HG02763 (cell line): ENCODE measurements at regions not wholly inside any gene's neighbourhood (a gene's known extent, or its start where the extent isn't known, plus 50 kb on each side); places are given as distances from the start of the nearest gene placed in this dataset.
A peak's percentile ranks its signal among the peaks of the same experiment; 100 is the strongest.
"Not testable (repeated sequence)": the region's sequence is repeated elsewhere in the genome, so short reads cannot be mapped to it uniquely, and the experiment has no call there.

Experiments
- ATAC-seq: cut with Tn5 transposase; IDR thresholded peaks from one replicate; pipeline ENCODE4 v1.9.1; 2021; ENCODE audit warnings: mild to moderate bottlenecking, moderate library complexity; ENCODE audit not compliant: unreplicated experiment

GRCh38 chr6:137795501-137795900 lies 71.6 kb upstream of the TNFAIP3 start:
- ATAC-seq: no peak

GRCh38 chr6:137798261-137798660 lies 68.8 kb upstream of the TNFAIP3 start:
- no peak for ATAC-seq

GRCh38 chr6:137798846-137799245 lies 68.2 kb upstream of the TNFAIP3 start:
- ATAC-seq: no peak

- no peak for ATAC-seq
These were observed 67.0 kb upstream of the TNFAIP3 start for GRCh38 chr6:137799950-137800568.

GRCh38 chr6:137800762-137801161 lies 66.3 kb upstream of the TNFAIP3 start:
- ATAC-seq: no peak

- no peak for ATAC-seq
These were observed 65.5 kb upstream of the TNFAIP3 start for GRCh38 chr6:137801352-137802114.

- no peak for ATAC-seq
These were observed 64.5 kb upstream of the TNFAIP3 start for GRCh38 chr6:137802408-137803182.

GRCh38 chr6:137804637-137805036 lies 62.4 kb upstream of the TNFAIP3 start:
- no peak for ATAC-seq

- ATAC-seq: no peak
These were observed 61.4 kb upstream of the TNFAIP3 start for GRCh38 chr6:137805622-137806021.

- ATAC-seq: no peak
These were observed 60.0 kb upstream of the TNFAIP3 start for GRCh38 chr6:137806914-137807682.

- ATAC-seq: no peak
These were observed 58.9 kb upstream of the TNFAIP3 start for GRCh38 chr6:137808191-137808590.

- no peak for ATAC-seq
These were observed 58.2 kb upstream of the TNFAIP3 start for GRCh38 chr6:137808836-137809315.

GRCh38 chr6:137809895-137810553 lies 57.0 kb upstream of the TNFAIP3 start:
- not testable (repeated sequence) for ATAC-seq

GRCh38 chr6:137810554-137811120 lies 56.4 kb upstream of the TNFAIP3 start:
- no peak for ATAC-seq

- ATAC-seq: peak; percentile 91
These were observed 55.7 kb upstream of the TNFAIP3 start for GRCh38 chr6:137811121-137811915.

GRCh38 chr6:137811916-137812553 lies 55.0 kb upstream of the TNFAIP3 start:
- ATAC-seq: no peak

GRCh38 chr6:137813308-137813970 lies 53.6 kb upstream of the TNFAIP3 start:
- no peak for ATAC-seq

GRCh38 chr6:137814030-137814429 lies 53.0 kb upstream of the TNFAIP3 start:
- ATAC-seq: not testable (repeated sequence)
